ENCODE measurements at regions not wholly inside any gene's neighbourhood (a gene's known extent, or its start where the extent isn't known, plus 50 kb on each side); places are given as distances from the start of the nearest gene placed in this dataset.

- Histone ChIP-seq H2AFZ (ENCODE audit: insufficient read depth, low read depth, low read length, poor library complexity, severe bottlenecking) (no peak overlapping the region), H3K79me2 (ENCODE audit: insufficient read depth, low read length) (no peaks in the 10 kb centered on the region), H4K20me1 (ENCODE audit: insufficient read depth, low read length) (no peaks in the 10 kb centered on the region), H3K27me3 (ENCODE audit: control insufficient read depth in 2 of 2, insufficient read depth in 2 of 2, low read length in 2 of 2) (no peaks in the 10 kb centered on the region), H3K9ac (ENCODE audit: insufficient read depth, low read length, poor library complexity, severe bottlenecking) (no peak overlapping the region), H3K4me3 (replicated peaks in 1 of 3; ENCODE audit: low read depth in 2 of 3, low read length in 3 of 3) (no peak overlapping the region), H3K27ac (ENCODE audit: low read depth in 1 of 2, low read length in 2 of 2) (no peak overlapping the region), H3K4me1 (ENCODE audit: control insufficient read depth in 1 of 2, insufficient read depth in 2 of 2, low read length in 2 of 2) (no peaks in the 10 kb centered on the region), H3K9me3 (replicated peaks in 1 of 2; ENCODE audit: control insufficient read depth in 1 of 2, insufficient read depth in 1 of 2, low read length in 2 of 2) (no peaks in the 10 kb centered on the region), H3K36me3 (replicated peaks in 1 of 2; ENCODE audit: control insufficient read depth in 1 of 2, insufficient read depth in 2 of 2, low read length in 2 of 2) (no peaks in the 10 kb centered on the region), H3K4me2 (replicated peaks; ENCODE audit: extremely low read depth, low read length, poor library complexity, severe bottlenecking) (no peak overlapping the region)
- WGBS (ENCODE audit: insufficient coverage), result 100% methylated on average over 2 of the region's 3 CpGs
- Mint-ChIP-seq H3K4me1 (no peaks in the 10 kb centered on the region), H3K4me3 (no peak overlapping the region), H3K36me3 (no peaks in the 10 kb centered on the region), H3K9me3 (peaks cover 0 to 6% (median 2%) of the 10 kb centered on the region in 7 donors), H3K27ac (no peak overlapping the region), H3K27me3 (ENCODE audit: low read depth in 3 of 3) (peaks cover 0 to 1% (median 0%) of the 10 kb centered on the region in 3 donors)
- DNase-seq, result no peak
- intact Hi-C loops (cut with micrococcal nuclease), result no loop called here
- TF ChIP-seq CTCF (IDR thresholded peaks at IDR 0.05), result no peak
Measured at GRCh38 chr11:15430381-15430780, 315.7 kb downstream of the INSC start.

DNA sequence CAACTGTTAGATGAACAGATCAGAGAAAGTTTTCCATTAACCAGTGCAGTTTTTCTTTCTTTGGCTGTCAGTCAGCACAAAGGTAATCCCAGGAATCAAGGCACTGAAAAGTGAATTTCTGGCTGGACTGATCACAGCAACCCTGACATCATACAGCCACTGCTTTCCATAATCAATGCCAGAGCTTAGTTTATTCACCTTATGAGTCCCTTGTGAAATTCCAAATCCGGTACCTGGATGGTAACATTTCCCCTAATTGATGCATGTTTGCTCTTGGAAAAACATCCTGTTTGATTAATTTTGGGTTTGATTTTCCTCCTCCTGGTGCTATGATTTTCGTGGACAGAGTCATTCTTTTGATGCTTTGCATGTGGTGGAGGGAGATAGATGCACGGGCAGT is 319.8 kb downstream of the INSC start:
- H3K79me2 ChIP-seq (ENCODE audit: insufficient read depth, low read length), result no peaks in the 10 kb centered on the region
- no peak overlapping the region for H3K27ac ChIP-seq (ENCODE audit: low read depth in 1 of 2, low read length in 2 of 2)
- H2AFZ ChIP-seq (ENCODE audit: insufficient read depth, low read depth, low read length, poor library complexity, severe bottlenecking), result no peak overlapping the region
- H3K36me3 ChIP-seq (replicated peaks in 1 of 2; ENCODE audit: control insufficient read depth in 1 of 2, insufficient read depth in 2 of 2, low read length in 2 of 2), result no peaks in the 10 kb centered on the region
- no peaks in the 10 kb centered on the region for H3K4me1 ChIP-seq (ENCODE audit: control insufficient read depth in 1 of 2, insufficient read depth in 2 of 2, low read length in 2 of 2)
- no peaks in the 10 kb centered on the region for H4K20me1 ChIP-seq (ENCODE audit: insufficient read depth, low read length)
- H3K36me3 Mint-ChIP-seq, result no peaks in the 10 kb centered on the region
- no peaks in the 10 kb centered on the region for H3K4me1 Mint-ChIP-seq
- H3K9me3 Mint-ChIP-seq, result peaks cover 0 to 10% (median 3%) of the 10 kb centered on the region in 7 donors
- DNase-seq, result no peak
- no peak overlapping the region for H3K4me3 ChIP-seq (replicated peaks in 1 of 3; ENCODE audit: low read depth in 2 of 3, low read length in 3 of 3)
- no peak for TF ChIP-seq CTCF (IDR thresholded peaks at IDR 0.05)
- H3K27me3 ChIP-seq (ENCODE audit: control insufficient read depth in 2 of 2, insufficient read depth in 2 of 2, low read length in 2 of 2), result no peaks in the 10 kb centered on the region
- H3K4me3 Mint-ChIP-seq, result no peak overlapping the region
- H3K9ac ChIP-seq (ENCODE audit: insufficient read depth, low read length, poor library complexity, severe bottlenecking), result no peak overlapping the region
- intact Hi-C loops (cut with micrococcal nuclease), result no loop called here
- no peak overlapping the region for H3K4me2 ChIP-seq (replicated peaks; ENCODE audit: extremely low read depth, low read length, poor library complexity, severe bottlenecking)
- H3K27ac Mint-ChIP-seq, result no peak overlapping the region
- WGBS (ENCODE audit: insufficient coverage), result 0% methylated on average over 1 of the region's 3 CpGs
- peaks cover 0 to 2% (median 0%) of the 10 kb centered on the region in 3 donors for H3K27me3 Mint-ChIP-seq (ENCODE audit: low read depth in 3 of 3)
- peaks cover 0 to 6% of the 10 kb centered on the region in 2 donors for H3K9me3 ChIP-seq (replicated peaks in 1 of 2; ENCODE audit: control insufficient read depth in 1 of 2, insufficient read depth in 1 of 2, low read length in 2 of 2)
